ENCODE measurements at regions not wholly inside any gene's neighbourhood (a gene's known extent, or its start where the extent isn't known, plus 50 kb on each side); places are given as distances from the start of the nearest gene placed in this dataset.

DNA sequence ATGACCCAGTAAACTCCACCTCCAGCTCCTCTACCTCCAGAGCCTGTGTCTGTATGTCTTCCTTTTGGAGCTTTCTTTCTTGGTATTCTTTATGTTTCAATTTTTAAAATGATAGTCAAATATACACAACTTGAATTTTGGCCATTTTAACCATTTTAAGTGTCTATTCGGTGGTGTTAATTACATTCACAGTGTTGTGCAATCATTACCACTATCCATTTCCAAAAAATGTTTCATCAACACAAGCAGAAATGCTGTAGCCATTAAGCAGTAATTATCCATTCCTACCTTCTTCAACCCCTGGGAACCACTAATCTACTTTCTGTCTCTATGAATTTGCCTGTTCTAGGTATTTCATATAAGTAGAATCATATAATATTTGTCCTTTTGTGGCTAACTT is 194.5 kb upstream of the TSC22D2 start:
- Histone ChIP-seq H3K27ac (no peak overlapping the region), H3K9me3 (peaks cover 0 to 9% (median 0%) of the 10 kb centered on the region in 11 donors), H3K4me1 (peaks cover 0 to 16% (median 13%) of the 10 kb centered on the region in 9 donors), H3K36me3 (no peaks in the 10 kb centered on the region), H3K4me3 (no peak overlapping the region), H3K27me3 (no peaks in the 10 kb centered on the region)
- WGBS, 2 donors, result 91 to 92% methylated on average over 1 of the region's 1 CpG
- TF ChIP-seq, protein P1, sequence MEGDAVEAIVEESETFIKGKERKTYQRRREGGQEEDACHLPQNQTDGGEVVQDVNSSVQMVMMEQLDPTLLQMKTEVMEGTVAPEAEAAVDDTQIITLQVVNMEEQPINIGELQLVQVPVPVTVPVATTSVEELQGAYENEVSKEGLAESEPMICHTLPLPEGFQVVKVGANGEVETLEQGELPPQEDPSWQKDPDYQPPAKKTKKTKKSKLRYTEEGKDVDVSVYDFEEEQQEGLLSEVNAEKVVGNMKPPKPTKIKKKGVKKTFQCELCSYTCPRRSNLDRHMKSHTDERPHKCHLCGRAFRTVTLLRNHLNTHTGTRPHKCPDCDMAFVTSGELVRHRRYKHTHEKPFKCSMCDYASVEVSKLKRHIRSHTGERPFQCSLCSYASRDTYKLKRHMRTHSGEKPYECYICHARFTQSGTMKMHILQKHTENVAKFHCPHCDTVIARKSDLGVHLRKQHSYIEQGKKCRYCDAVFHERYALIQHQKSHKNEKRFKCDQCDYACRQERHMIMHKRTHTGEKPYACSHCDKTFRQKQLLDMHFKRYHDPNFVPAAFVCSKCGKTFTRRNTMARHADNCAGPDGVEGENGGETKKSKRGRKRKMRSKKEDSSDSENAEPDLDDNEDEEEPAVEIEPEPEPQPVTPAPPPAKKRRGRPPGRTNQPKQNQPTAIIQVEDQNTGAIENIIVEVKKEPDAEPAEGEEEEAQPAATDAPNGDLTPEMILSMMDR (IDR thresholded peaks at IDR 0.05), result no peak
- ATAC-seq (no peak), DNase-seq (no peak)
- intact Hi-C loops (cut with DNase I), result loop anchor here in 1 of 10 donors (10.0 kb wide), 1 partner anchor 249 kb away; no protein-coding TSS in a partner anchor

DNA sequence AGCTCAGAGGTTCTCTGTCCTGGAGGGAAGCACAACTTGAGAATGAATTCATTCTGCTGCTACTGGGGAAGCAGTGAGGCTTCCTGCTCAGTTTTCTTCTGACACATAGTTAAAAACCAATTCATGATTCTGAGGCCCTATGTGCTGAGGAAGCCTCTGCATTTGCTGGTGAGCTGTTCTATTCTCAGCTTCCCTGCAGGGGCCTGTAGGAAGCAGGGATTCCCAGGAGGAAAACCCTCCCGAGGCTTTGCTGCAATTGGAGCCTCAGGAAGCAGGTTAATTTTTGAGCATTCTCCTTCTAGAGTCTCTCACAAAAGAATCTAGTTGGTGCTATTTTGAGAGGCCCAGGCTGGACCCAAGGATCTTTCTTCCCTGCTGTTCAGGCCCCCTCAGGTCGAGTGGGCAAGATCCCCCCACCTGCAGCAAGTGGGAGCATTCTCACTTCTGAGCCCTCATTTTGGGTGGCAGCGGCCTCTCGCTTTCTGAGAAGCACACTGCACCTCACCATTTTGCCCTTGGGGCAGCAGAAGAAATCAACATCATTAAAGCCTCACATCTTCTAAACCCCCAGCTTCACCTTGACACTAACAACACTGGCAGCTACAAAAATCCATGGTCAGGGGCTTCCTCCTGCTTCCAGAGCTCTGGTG is 197.5 kb upstream of the TSC22D2 start:
- H3K27ac ChIP-seq, result no peak overlapping the region
- no peak overlapping the region for H3K4me3 ChIP-seq
- 65 to 76% methylated on average over 4 of the region's 4 CpGs for WGBS, 2 donors
- intact Hi-C loops (cut with DNase I), result loop anchor here in 1 of 10 donors (10.0 kb wide), 1 partner anchor 246 kb away; no protein-coding TSS in a partner anchor
- no peaks in the 10 kb centered on the region for H3K27me3 ChIP-seq
- no peaks in the 10 kb centered on the region for H3K9me3 ChIP-seq
- no peaks in the 10 kb centered on the region for H3K36me3 ChIP-seq
- TF ChIP-seq, protein P1 (IDR thresholded peaks at IDR 0.05), result no peak
- peaks cover 0 to 3% (median under 1%) of the 10 kb centered on the region in 9 donors for H3K4me1 ChIP-seq
- no peak for ATAC-seq
- no peak for DNase-seq

DNA sequence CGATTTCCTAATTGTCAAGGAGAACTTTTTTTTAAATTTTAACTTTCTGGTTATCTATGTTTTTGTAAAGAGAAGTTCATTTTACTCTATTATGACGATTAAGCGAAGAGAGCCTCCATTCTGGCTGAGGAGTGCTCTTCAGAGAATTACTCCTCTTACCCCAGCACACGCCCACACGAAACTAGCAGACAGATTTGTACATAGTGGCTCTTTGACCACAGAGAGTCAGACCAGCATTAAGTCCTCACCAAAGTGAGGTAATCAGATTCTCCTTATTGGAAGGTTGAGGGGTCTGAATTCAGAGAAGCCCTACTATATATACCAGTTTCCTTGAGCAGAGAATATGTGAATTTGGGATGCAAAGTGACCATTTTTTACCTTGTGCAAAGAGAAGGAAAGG is 204.8 kb upstream of the TSC22D2 start:
- Histone ChIP-seq H3K36me3 (no peaks in the 10 kb centered on the region), H3K4me1 (no peaks in the 10 kb centered on the region), H3K27ac (no peak overlapping the region), H3K27me3 (no peaks in the 10 kb centered on the region), H3K9me3 (peaks cover 0 to 3% (median 0%) of the 10 kb centered on the region in 11 donors), H3K4me3 (no peak overlapping the region)
- no peak for ATAC-seq
- no peak for DNase-seq
- WGBS, 2 donors, result 86 to 91% methylated on average over 5 of the region's 5 CpGs
- TF ChIP-seq, protein P1 (IDR thresholded peaks at IDR 0.05), result no peak
- intact Hi-C loops (cut with DNase I), result no loop called here

DNA sequence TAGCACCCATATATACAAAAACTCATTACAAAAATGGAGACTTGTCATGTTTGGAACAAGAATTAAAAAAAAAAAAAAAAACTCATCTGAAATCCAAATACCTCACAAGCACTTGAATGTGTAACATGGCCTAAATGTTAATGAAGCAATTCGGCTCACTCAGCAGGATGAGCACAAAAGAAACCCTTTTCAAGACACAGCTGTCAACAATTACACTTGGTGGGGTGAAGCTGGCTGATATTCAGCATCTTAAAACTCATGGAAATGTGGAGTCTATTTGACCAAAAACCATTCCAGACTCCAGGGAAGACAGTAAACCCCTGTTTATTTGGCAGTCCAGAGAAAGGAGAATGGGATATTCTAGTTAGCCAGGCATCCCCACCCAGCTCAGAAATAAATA is 205.4 kb upstream of the TSC22D2 start:
- Histone ChIP-seq H3K9me3 (peaks cover 0 to 9% (median 0%) of the 10 kb centered on the region in 11 donors), H3K4me1 (no peaks in the 10 kb centered on the region), H3K27me3 (no peaks in the 10 kb centered on the region), H3K36me3 (no peaks in the 10 kb centered on the region), H3K4me3 (no peak overlapping the region), H3K27ac (no peak overlapping the region)
- ATAC-seq (no peak), DNase-seq (no peak)
- intact Hi-C loops (cut with DNase I), result no loop called here
- TF ChIP-seq, protein P1 (IDR thresholded peaks at IDR 0.05), result no peak
- 82 to 89% methylated on average over 1 of the region's 1 CpG for WGBS, 2 donors
